HG03439 (cell line): ENCODE measurements at regions not wholly inside any gene's neighbourhood (a gene's known extent, or its start where the extent isn't known, plus 50 kb on each side); places are given as distances from the start of the nearest gene placed in this dataset.
"Not testable (repeated sequence)": the region's sequence is repeated elsewhere in the genome, so short reads cannot be mapped to it uniquely, and the experiment has no call there.

Experiments used
- ATAC-seq: cut with Tn5 transposase; IDR thresholded peaks from one replicate; pipeline ENCODE4 v1.9.1; 2021; ENCODE audit warnings: mild to moderate bottlenecking, moderate library complexity; ENCODE audit not compliant: unreplicated experiment

- ATAC-seq: no peak
Observed at GRCh38 chr4:62791386-62791785, 1591.3 kb downstream of the ADGRL3 start.

- ATAC-seq: no peak
Observed at GRCh38 chr4:62771983-62772557, 1571.9 kb downstream of the ADGRL3 start.

- ATAC-seq: no peak
Observed at GRCh38 chr4:62740296-62740695, 1540.2 kb downstream of the ADGRL3 start.

- ATAC-seq: no peak
Observed at GRCh38 chr4:62717154-62717553, 1517.0 kb downstream of the ADGRL3 start.

GRCh38 chr4:62711575-62711974, 1511.4 kb downstream of the ADGRL3 start:
- ATAC-seq: no peak

GRCh38 chr4:62709618-62710252, 1509.6 kb downstream of the ADGRL3 start:
- no peak for ATAC-seq

GRCh38 chr4:62706423-62706822, 1506.3 kb downstream of the ADGRL3 start:
- ATAC-seq: no peak

GRCh38 chr4:62683799-62684566, 1483.9 kb downstream of the ADGRL3 start:
- ATAC-seq: no peak

- no peak for ATAC-seq
Observed at GRCh38 chr4:62676962-62677361, 1476.8 kb downstream of the ADGRL3 start.

GRCh38 chr4:62670514-62670913, 1470.4 kb downstream of the ADGRL3 start:
- no peak for ATAC-seq

GRCh38 chr4:62661821-62662220, 1461.7 kb downstream of the ADGRL3 start:
- no peak for ATAC-seq

- no peak for ATAC-seq
Observed at GRCh38 chr4:62656006-62656405, 1455.9 kb downstream of the ADGRL3 start.

GRCh38 chr4:62644372-62644771, 1444.2 kb downstream of the ADGRL3 start:
- ATAC-seq: no peak

GRCh38 chr4:62640296-62640695, 1440.2 kb downstream of the ADGRL3 start:
- ATAC-seq: no peak

GRCh38 chr4:62627671-62628070, 1427.5 kb downstream of the ADGRL3 start:
- ATAC-seq: no peak

GRCh38 chr4:62627141-62627540, 1427.0 kb downstream of the ADGRL3 start:
- no peak for ATAC-seq

- no peak for ATAC-seq
Observed at GRCh38 chr4:62622089-62622488, 1422.0 kb downstream of the ADGRL3 start.

GRCh38 chr4:62619971-62620370, 1419.8 kb downstream of the ADGRL3 start:
- ATAC-seq: no peak

- ATAC-seq: no peak
Observed at GRCh38 chr4:62618042-62618441, 1417.9 kb downstream of the ADGRL3 start.

GRCh38 chr4:62601737-62602136, 1401.6 kb downstream of the ADGRL3 start:
- ATAC-seq: no peak

- ATAC-seq: not testable (repeated sequence)
Observed at GRCh38 chr4:62595265-62595664, 1395.1 kb downstream of the ADGRL3 start.

GRCh38 chr4:62591756-62592155, 1391.6 kb downstream of the ADGRL3 start:
- ATAC-seq: no peak
